ENCODE measurements at regions not wholly inside any gene's neighbourhood (a gene's known extent, or its start where the extent isn't known, plus 50 kb on each side); places are given as distances from the start of the nearest gene placed in this dataset.

- Histone ChIP-seq H4K20me1 (ENCODE audit: insufficient read depth, low read length) (no peaks in the 10 kb centered on the region), H3K4me1 (ENCODE audit: low read length) (no peaks in the 10 kb centered on the region), H3K27me3 (ENCODE audit: low read depth, low read length) (no peaks in the 10 kb centered on the region), H3K4me3 (ENCODE audit: low read length) (no peak overlapping the region), H3K27ac (ENCODE audit: low read length) (no peak overlapping the region), H3K9me3 (ENCODE audit: insufficient read depth, low read length) (no peaks in the 10 kb centered on the region), H3K4me2 (ENCODE audit: low read length) (no peak overlapping the region), H3K9ac (ENCODE audit: low read length) (no peak overlapping the region), H3K36me3 (replicated peaks; ENCODE audit: low read depth, low read length) (no peaks in the 10 kb centered on the region), H2AFZ (ENCODE audit: low read depth, low read length) (no peak overlapping the region), H3K79me2 (ENCODE audit: low read length) (no peaks in the 10 kb centered on the region)
- TF ChIP-seq EZH2phosphoT487 (IDR thresholded peaks at IDR 0.05; ENCODE audit: low read depth) = no peak
- TF ChIP-seq CTCF (IDR thresholded peaks at IDR 0.05; ENCODE audit: low read depth, low read length) = peak; percentile 66
These were observed 515.0 kb upstream of the KLHL1 start for GRCh38 chr13:70623239-70623638.

- TF ChIP-seq CTCF (IDR thresholded peaks at IDR 0.05; ENCODE audit: low read depth, low read length) (no peak), EZH2phosphoT487 (IDR thresholded peaks at IDR 0.05; ENCODE audit: low read depth) (no peak)
- Histone ChIP-seq H3K4me2 (ENCODE audit: low read length) (no peak overlapping the region; the same call in 1 of the 2 replicates), H4K20me1 (ENCODE audit: insufficient read depth, low read length) (no peaks in the 10 kb centered on the region)
These were observed 514.5 kb upstream of the KLHL1 start for GRCh38 chr13:70622796-70623195.

GRCh38 chr13:70619936-70620335 lies 511.7 kb upstream of the KLHL1 start:
- Histone ChIP-seq H3K79me2 (ENCODE audit: low read length) (no peaks in the 10 kb centered on the region), H2AFZ (ENCODE audit: low read depth, low read length) (no peak overlapping the region), H3K4me1 (ENCODE audit: low read length) (no peaks in the 10 kb centered on the region), H3K4me3 (ENCODE audit: low read length) (no peak overlapping the region), H3K27me3 (ENCODE audit: low read depth, low read length) (no peaks in the 10 kb centered on the region), H3K27ac (ENCODE audit: low read length) (no peak overlapping the region), H3K36me3 (replicated peaks; ENCODE audit: low read depth, low read length) (no peaks in the 10 kb centered on the region), H3K9me3 (ENCODE audit: insufficient read depth, low read length) (no peaks in the 10 kb centered on the region), H3K4me2 (ENCODE audit: low read length) (no peak overlapping the region), H4K20me1 (ENCODE audit: insufficient read depth, low read length) (no peaks in the 10 kb centered on the region), H3K9ac (ENCODE audit: low read length) (no peak overlapping the region)
- TF ChIP-seq CTCF (IDR thresholded peaks at IDR 0.05; ENCODE audit: low read depth, low read length) = no peak
- TF ChIP-seq EZH2phosphoT487 (IDR thresholded peaks at IDR 0.05; ENCODE audit: low read depth) = no peak

More at GRCh38 chr13:70622796-70623195, 514.5 kb upstream of the KLHL1 start:
- no peaks in the 10 kb centered on the region for H3K79me2 ChIP-seq (ENCODE audit: low read length)
- no peaks in the 10 kb centered on the region for H3K36me3 ChIP-seq (replicated peaks; ENCODE audit: low read depth, low read length)
- no peaks in the 10 kb centered on the region for H3K9me3 ChIP-seq (ENCODE audit: insufficient read depth, low read length)
- H3K4me3 ChIP-seq (ENCODE audit: low read length) = no peak overlapping the region
- no peak overlapping the region for H3K27ac ChIP-seq (ENCODE audit: low read length)
- no peaks in the 10 kb centered on the region for H3K27me3 ChIP-seq (ENCODE audit: low read depth, low read length)
- no peaks in the 10 kb centered on the region for H3K4me1 ChIP-seq (ENCODE audit: low read length)
- no peak overlapping the region for H3K9ac ChIP-seq (ENCODE audit: low read length)
- no peak overlapping the region for H2AFZ ChIP-seq (ENCODE audit: low read depth, low read length)

GRCh38 chr13:70616847-70617246 lies 508.6 kb upstream of the KLHL1 start:
- Histone ChIP-seq H3K27me3 (ENCODE audit: low read depth, low read length) (no peaks in the 10 kb centered on the region), H2AFZ (ENCODE audit: low read depth, low read length) (no peak overlapping the region), H3K36me3 (replicated peaks; ENCODE audit: low read depth, low read length) (no peaks in the 10 kb centered on the region), H4K20me1 (ENCODE audit: insufficient read depth, low read length) (no peaks in the 10 kb centered on the region), H3K79me2 (ENCODE audit: low read length) (no peaks in the 10 kb centered on the region), H3K4me1 (ENCODE audit: low read length) (peaks cover under 1% of the 10 kb centered on the region), H3K4me3 (ENCODE audit: low read length) (no peak overlapping the region), H3K27ac (ENCODE audit: low read length) (no peak overlapping the region), H3K9me3 (ENCODE audit: insufficient read depth, low read length) (no peaks in the 10 kb centered on the region), H3K9ac (ENCODE audit: low read length) (no peak overlapping the region), H3K4me2 (ENCODE audit: low read length) (no peak overlapping the region)
- TF ChIP-seq CTCF (IDR thresholded peaks at IDR 0.05; ENCODE audit: low read depth, low read length) = no peak
- no peak for TF ChIP-seq EZH2phosphoT487 (IDR thresholded peaks at IDR 0.05; ENCODE audit: low read depth)

Data from OCI-LY3 (cell line).